PC-3 (cell line): ENCODE measurements at regions not wholly inside any gene's neighbourhood (a gene's known extent, or its start where the extent isn't known, plus 50 kb on each side); places are given as distances from the start of the nearest gene placed in this dataset.
A peak's percentile ranks its signal among the peaks of the same experiment; 100 is the strongest.

Experiments
- ATAC-seq: fragments of 200-7000 bp; cut with Tn5 transposase; 2 replicates; pipeline ENCODE4 v1.9.1; 2020; ENCODE audit warnings: mild to moderate bottlenecking, moderate library complexity
- BruUV-seq: library from RNA; stranded (reverse); fragments of 400-500 nt; replicated peaks from 2 replicates; lab custom pipeline; 2021; lab: Mats Ljungman, UMichigan
- CTCF ChIA-PET: fragments of 300-600 bp; sonication (Branson Sonifier 250); formaldehyde crosslinking; loops from one replicate; lab custom pipeline; 2022; ENCODE audit warnings: antibody characterized with exemption; lab: Charles Lee
- POLR2A ChIA-PET: fragments of 300-600 bp; sonication (Branson Sonifier 250); formaldehyde crosslinking; loops from one replicate; lab custom pipeline; 2022; ENCODE audit warnings: antibody characterized with exemption; ENCODE audit not compliant: unreplicated experiment; lab: Charles Lee
- DNase-seq: peaks from one replicate; pipeline ENCODE4 v3.0.0-alpha.2; 2015
- H2AFZ ChIP-seq: fragments of 300-600 bp; sonication (generic); 2 replicates; pipeline ENCODE4 v1.6.0; 2016; ENCODE audit warnings: antibody characterized with exemption, low read length
- H3F3A ChIP-seq: fragments of 300-600 bp; sonication (generic); one replicate; pipeline ENCODE4 v1.6.0; 2017; ENCODE audit warnings: antibody characterized with exemption, low read length, control low read depth, mild to moderate bottlenecking; ENCODE audit not compliant: unreplicated experiment
- H3K27ac ChIP-seq: fragments of 300-600 bp; sonication (generic); 2 replicates; pipeline ENCODE4 v1.5.1; 2016; ENCODE audit warnings: mild to moderate bottlenecking, low read length
- H3K27me3 ChIP-seq: fragments of 300-600 bp; sonication (generic); 2 replicates; pipeline ENCODE4 v1.6.1; 2016; ENCODE audit warnings: low read length, mixed read lengths
- H3K36me3 ChIP-seq: fragments of 300-600 bp; sonication (generic); 2 replicates; pipeline ENCODE4 v1.6.1; 2016; ENCODE audit warnings: low read depth, mixed run types, low read length, mixed read lengths
- H3K4me1 ChIP-seq: fragments of 300-600 bp; sonication (generic); 2 replicates; pipeline ENCODE4 v1.5.1; 2016; ENCODE audit warnings: low read length; ENCODE audit not compliant: insufficient read depth
- H3K4me2 ChIP-seq: fragments of 300-600 bp; sonication (generic); 2 replicates; pipeline ENCODE4 v1.6.0; 2016; ENCODE audit warnings: low read length
- H3K4me3 ChIP-seq: fragments of 300-600 bp; sonication (generic); 2 replicates; pipeline ENCODE4 v1.5.1; 2016; ENCODE audit warnings: mild to moderate bottlenecking, low read length, mixed read lengths
- H3K79me2 ChIP-seq: fragments of 300-600 bp; sonication (generic); 2 replicates; pipeline ENCODE4 v1.6.1; 2017; ENCODE audit warnings: low read length, mixed read lengths
- H3K9ac ChIP-seq: fragments of 300-600 bp; sonication (generic); 2 replicates; pipeline ENCODE4 v1.6.0; 2016; ENCODE audit warnings: mild to moderate bottlenecking, low read length
- H3K9me2 ChIP-seq: fragments of 300-600 bp; sonication (generic); replicated peaks from 2 replicates; pipeline ENCODE4 v1.6.1; 2016; ENCODE audit warnings: mixed run types, low read length, mixed read lengths
- H3K9me3 ChIP-seq: fragments of 300-600 bp; sonication (generic); 2 replicates; pipeline ENCODE4 v1.6.1; 2016; ENCODE audit warnings: low read length, mixed read lengths
- H4K20me1 ChIP-seq: fragments of 300-600 bp; sonication (generic); 2 replicates; pipeline ENCODE4 v1.6.1; 2016; ENCODE audit warnings: low read length, mixed read lengths
- CTCF ChIP-seq: fragments of 300-600 bp; sonication (generic); conservative IDR thresholded peaks from 2 replicates; pipeline ENCODE4 v1.5.1; 2017; ENCODE audit warnings: antibody characterized with exemption, low read depth, mild to moderate bottlenecking, low read length
- EZH2 ChIP-seq: fragments of 300-600 bp; sonication (generic); IDR thresholded peaks from one replicate; pipeline ENCODE4 v1.6.1; 2017; ENCODE audit warnings: antibody characterized with exemption, mild to moderate bottlenecking, low read length; ENCODE audit not compliant: unreplicated experiment
- EZH2phosphoT487 ChIP-seq: fragments of 300-600 bp; sonication (generic); IDR thresholded peaks from 2 replicates; pipeline ENCODE4 v1.6.1; 2018; ENCODE audit warnings: mild to moderate bottlenecking, antibody characterized with exemption, low read length, borderline replicate concordance
- intact Hi-C: fragments of 100-400 bp; cut with micrococcal nuclease; formaldehyde crosslinking; loops from 2 replicates; pipeline ENCODE4 v1.9.0; 2023

DNA sequence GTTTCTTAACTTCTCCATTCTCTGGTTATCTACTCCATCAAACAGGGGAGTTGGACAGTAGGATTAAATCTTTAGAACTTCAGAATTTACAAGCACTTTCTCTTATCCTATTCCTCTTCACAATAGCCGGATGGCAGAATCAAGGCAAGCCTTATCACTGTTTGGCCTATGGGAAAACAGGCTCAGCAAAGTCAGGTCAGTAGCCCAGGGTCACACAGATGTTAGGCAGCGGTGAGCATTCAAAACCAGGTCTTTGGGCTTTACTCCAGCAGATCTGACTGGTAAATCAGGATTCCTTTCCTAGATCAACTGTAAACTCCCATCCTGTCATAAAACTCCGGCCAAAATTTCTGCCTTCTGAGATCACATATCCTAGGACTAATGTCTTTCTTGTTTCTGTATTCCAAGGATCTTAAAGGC is 258.4 kb downstream of the OPA1 start:
- peak; percentile 75 for ATAC-seq
- Histone ChIP-seq H3K4me2 (peak overlapping the region; percentile 61), H3K79me2 (no peaks in the 10 kb centered on the region), H3K27ac (peak overlapping the region; percentile 73), H3K4me1 (peaks cover 35% of the 10 kb centered on the region), H3K9me2 (no peaks in the 10 kb centered on the region), H4K20me1 (no peaks in the 10 kb centered on the region), H2AFZ (no peak overlapping the region; the same call in 1 of the 2 replicates), H3K4me3 (peak overlapping the region; percentile 6; the same call in 1 of the 2 replicates), H3K9ac (peak overlapping the region; percentile 19; the same call in 1 of the 2 replicates), H3K36me3 (no peaks in the 10 kb centered on the region), H3F3A (no peaks in the 10 kb centered on the region), H3K9me3 (no peaks in the 10 kb centered on the region), H3K27me3 (no peaks in the 10 kb centered on the region)
- ChIA-PET POLR2A (interaction anchor here (0.6 to 0.9 kb wide), 2 partner anchors 20 to 72 kb away, joined by 4 to 5 read pairs; no protein-coding TSS in a partner anchor), CTCF (no interaction called here)
- no TSS peak for BruUV-seq
- TF ChIP-seq EZH2phosphoT487 (no peak), CTCF (no peak), EZH2 (no peak)
- peak; percentile 86 for DNase-seq
- intact Hi-C loops: loop anchor here (2.0 kb wide), 1 partner anchor 17 kb away; no protein-coding TSS in a partner anchor

- Histone ChIP-seq H3F3A (no peaks in the 10 kb centered on the region), H3K9me2 (no peaks in the 10 kb centered on the region), H3K4me3 (peak overlapping the region; percentile 6; the same call in 1 of the 2 replicates), H3K36me3 (no peaks in the 10 kb centered on the region), H3K27ac (peak overlapping the region; percentile 73), H2AFZ (peak overlapping the region; percentile 52), H3K4me2 (peak overlapping the region; percentile 61), H4K20me1 (no peaks in the 10 kb centered on the region), H3K79me2 (no peaks in the 10 kb centered on the region), H3K4me1 (peaks cover 35% of the 10 kb centered on the region), H3K9me3 (no peaks in the 10 kb centered on the region), H3K27me3 (no peaks in the 10 kb centered on the region), H3K9ac (peak overlapping the region; percentile 19; the same call in 1 of the 2 replicates)
- CTCF ChIA-PET: no interaction called here
- POLR2A ChIA-PET: interaction anchor here (0.6 to 0.9 kb wide), 3 partner anchors 19 to 72 kb away, joined by 4 to 16 read pairs (median 5); no protein-coding TSS in a partner anchor
- BruUV-seq: TSS peak; percentile 60
- intact Hi-C loops: loop anchor here (2.0 kb wide), 1 partner anchor 17 kb away; no protein-coding TSS in a partner anchor
- TF ChIP-seq CTCF (no peak), EZH2phosphoT487 (no peak), EZH2 (no peak)
- peak; percentile 31 for DNase-seq
- ATAC-seq: peak; percentile 57
Observed at GRCh38 chr3:193851941-193852674, 259.1 kb downstream of the OPA1 start.
